ENCODE measurements at regions not wholly inside any gene's neighbourhood (a gene's known extent, or its start where the extent isn't known, plus 50 kb on each side); places are given as distances from the start of the nearest gene placed in this dataset.
"Not testable (repeated sequence)": the region's sequence is repeated elsewhere in the genome, so short reads cannot be mapped to it uniquely, and the experiment has no call there.

GRCh38 chr2:87431051-87431450 lies 316.8 kb upstream of the PLGLB2 start:
- not testable (repeated sequence) for DNase-seq (ENCODE audit: low read depth)

DNA sequence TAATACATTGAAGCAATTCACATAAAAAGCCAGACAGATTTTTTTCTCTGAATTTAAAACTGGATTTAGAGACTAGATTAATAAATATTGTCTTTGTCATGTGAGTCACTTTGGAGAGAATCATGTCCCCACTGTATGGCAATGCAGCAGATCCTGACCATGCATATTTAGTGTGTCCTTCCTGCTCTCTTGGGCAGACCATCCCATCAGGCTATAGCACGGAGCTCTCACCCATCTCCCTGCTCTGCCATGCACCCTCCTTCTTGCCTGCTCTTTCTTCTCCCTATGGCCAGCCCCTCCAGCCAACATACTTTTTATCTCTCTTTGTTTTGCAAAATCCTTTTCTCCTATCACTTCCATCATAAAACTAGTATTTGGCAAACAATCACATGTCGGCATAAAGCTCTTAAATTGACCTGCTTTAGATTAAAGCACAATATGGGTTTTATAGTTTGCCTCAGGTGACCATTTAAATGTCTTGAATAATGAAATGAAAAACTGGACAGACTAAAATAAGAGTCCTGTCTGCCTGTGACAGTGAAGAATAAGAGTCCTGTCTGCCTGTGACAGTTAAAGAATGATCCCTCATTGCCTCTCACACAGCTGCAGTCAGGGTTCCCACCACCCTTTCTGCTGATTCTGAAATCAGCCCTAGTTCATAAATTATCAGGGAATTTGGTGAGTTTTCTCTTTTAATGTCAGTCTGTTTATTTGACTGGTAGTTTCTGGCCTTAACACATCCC lies 315.0 kb upstream of the PLGLB2 start:
- not testable (repeated sequence) for DNase-seq (ENCODE audit: low read depth)

DNA sequence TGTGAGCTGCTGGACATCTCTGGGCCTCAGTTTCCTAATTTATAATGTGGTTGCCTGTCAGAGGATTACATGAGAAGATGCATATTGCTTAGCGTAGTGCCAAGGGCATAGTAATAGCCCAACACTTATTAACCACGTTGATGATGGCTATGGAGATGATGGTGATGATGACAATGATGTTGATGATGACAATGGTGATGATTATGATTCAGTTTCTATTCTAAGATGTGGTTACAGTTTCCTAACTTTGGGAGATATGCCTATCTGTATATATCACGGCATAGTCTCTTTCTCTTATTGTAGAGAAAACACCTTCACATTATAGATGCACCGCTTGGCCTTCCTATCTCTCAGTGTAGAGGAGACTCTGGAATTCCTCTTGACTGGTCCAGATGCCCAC lies 311.9 kb upstream of the PLGLB2 start:
- DNase-seq (ENCODE audit: low read depth), result not testable (repeated sequence)

DNA sequence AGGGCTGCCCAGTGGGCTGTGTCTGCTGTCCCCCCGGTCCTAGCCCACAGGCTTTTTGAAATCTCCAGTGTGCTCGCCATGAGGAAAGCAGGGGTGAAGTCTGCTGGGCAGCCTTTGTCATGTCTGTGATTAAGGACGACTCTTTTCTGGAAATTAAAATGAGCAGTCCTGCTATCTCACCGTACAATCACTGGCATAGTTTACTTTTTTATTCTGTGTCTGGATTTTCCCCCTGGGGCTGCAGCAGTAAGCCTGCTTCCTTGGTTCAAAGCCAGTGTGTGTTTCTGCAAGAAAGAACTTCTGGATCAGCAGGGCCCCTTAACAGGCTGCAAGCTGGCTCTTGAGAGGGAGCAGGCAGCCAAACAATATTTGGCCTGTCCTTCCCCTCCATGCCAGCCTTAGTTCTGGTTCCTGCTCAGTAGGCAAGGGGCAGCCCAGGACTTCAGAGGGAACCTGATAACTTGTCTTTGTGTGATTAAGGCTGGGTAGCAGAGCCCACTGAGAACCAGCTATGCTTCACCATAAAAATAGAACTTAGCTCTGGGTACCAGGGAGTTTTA lies 310.1 kb upstream of the PLGLB2 start:
- not testable (repeated sequence) for DNase-seq (ENCODE audit: low read depth)

GRCh38 chr2:87438780-87439454 lies 309.0 kb upstream of the PLGLB2 start:
- DNase-seq (ENCODE audit: low read depth), result not testable (repeated sequence)

DNA sequence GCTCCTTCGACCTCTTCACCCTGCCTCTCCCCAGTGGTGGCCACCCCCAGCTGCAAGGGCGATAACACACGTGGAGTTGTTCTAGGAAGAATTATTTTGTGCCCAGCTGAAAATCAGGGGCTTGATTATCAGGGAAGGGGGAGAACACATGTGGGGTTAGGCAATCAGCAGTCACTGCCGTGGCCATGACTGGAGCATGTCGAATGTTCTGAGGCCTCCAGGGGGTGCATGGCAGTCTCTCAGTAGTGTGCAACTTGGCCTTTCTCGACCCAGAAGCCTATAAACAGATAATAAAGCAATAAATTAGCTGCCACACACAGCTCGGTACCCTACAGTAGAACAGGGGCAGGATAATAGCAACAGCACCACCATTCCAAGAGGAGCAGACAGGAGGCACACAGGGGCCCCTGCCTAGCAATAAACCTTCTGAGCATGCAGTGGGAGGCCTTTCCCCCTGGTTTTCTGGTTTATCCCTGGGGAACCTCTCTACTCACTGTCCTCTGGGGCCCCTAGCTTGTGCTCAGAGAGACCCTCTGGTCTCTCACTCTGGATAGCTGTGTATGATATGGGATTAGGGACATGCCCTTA lies 308.2 kb upstream of the PLGLB2 start:
- DNase-seq (ENCODE audit: low read depth), result not testable (repeated sequence)

DNA sequence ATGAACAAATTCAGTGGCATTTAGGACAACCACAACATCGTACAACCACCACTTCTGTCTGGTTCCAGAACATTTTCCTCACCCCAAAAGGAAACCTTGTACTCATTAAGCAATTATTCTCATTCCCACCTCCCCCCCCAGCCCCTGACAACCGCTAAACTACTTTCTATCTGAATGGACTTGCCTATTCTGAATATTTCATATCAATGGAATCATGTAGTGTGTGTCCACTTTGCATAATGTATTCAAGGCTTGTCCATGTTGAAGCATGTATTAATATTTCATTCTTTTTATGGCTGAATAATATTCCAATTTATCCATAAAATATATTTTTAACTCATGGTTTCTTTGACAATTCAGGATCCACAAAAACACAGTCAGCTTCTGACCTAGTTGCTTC lies 307.2 kb upstream of the PLGLB2 start:
- not testable (repeated sequence) for DNase-seq (ENCODE audit: low read depth)

- DNase-seq (ENCODE audit: low read depth), result not testable (repeated sequence)
Observed at GRCh38 chr2:87441375-87441774, 306.5 kb upstream of the PLGLB2 start.

- not testable (repeated sequence) for DNase-seq (ENCODE audit: low read depth)
Observed at GRCh38 chr2:87442983-87443577, 304.8 kb upstream of the PLGLB2 start.

DNA sequence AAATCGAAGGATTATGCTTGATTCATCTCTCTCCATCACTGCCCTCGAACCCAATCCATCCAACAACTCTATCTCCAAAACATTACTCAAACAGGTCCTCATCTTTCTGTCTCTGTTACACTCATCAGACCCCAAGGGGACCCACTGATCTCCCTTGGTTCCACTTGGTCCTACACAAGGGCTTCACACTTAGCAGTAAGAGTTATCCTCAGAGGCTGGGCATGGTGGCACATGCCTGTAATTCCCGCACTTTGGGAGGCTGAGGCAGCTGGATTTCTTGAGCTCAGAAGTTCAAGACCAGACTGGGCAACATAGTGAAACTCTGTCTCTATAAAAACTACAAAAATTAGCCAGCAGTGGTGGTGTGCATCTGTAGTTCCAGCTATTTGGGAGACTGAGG lies 302.9 kb upstream of the PLGLB2 start:
- not testable (repeated sequence) for DNase-seq (ENCODE audit: low read depth)

- not testable (repeated sequence) for DNase-seq (ENCODE audit: low read depth)
Observed at GRCh38 chr2:87445613-87446312, 302.1 kb upstream of the PLGLB2 start.

GRCh38 chr2:87446313-87446696 lies 301.6 kb upstream of the PLGLB2 start:
- not testable (repeated sequence) for DNase-seq (ENCODE audit: low read depth)

GRCh38 chr2:87449462-87449980 lies 298.4 kb upstream of the PLGLB2 start:
- DNase-seq (ENCODE audit: low read depth), result not testable (repeated sequence)

GRCh38 chr2:87452193-87452592 lies 295.7 kb upstream of the PLGLB2 start:
- not testable (repeated sequence) for DNase-seq (ENCODE audit: low read depth)

DNA sequence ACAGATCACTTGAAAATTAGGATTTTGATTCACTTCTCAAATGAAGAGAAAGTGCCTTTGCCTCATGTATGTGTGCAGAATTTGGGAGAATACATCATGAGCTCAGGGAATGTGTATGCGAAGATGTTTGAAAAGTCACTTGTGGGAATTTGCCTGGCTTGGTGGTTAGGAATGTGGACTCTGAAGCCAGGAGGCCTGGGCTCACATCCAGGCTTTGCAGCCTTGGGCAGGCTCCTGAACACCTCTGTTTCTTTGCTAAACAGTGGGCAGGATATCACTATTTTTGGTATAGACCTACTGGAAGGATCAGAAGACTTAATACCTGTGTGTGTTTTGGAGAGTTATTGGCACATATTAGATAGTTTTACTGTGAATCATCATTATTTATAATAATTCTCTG lies 295.0 kb upstream of the PLGLB2 start:
- not testable (repeated sequence) for DNase-seq (ENCODE audit: low read depth)

- DNase-seq (ENCODE audit: low read depth), result not testable (repeated sequence)
Observed at GRCh38 chr2:87453965-87454364, 293.9 kb upstream of the PLGLB2 start.

- DNase-seq (ENCODE audit: low read depth), result not testable (repeated sequence)
Observed at GRCh38 chr2:87454421-87454820, 293.5 kb upstream of the PLGLB2 start.

GRCh38 chr2:87455209-87455853 lies 292.6 kb upstream of the PLGLB2 start:
- not testable (repeated sequence) for DNase-seq (ENCODE audit: low read depth)

DNA sequence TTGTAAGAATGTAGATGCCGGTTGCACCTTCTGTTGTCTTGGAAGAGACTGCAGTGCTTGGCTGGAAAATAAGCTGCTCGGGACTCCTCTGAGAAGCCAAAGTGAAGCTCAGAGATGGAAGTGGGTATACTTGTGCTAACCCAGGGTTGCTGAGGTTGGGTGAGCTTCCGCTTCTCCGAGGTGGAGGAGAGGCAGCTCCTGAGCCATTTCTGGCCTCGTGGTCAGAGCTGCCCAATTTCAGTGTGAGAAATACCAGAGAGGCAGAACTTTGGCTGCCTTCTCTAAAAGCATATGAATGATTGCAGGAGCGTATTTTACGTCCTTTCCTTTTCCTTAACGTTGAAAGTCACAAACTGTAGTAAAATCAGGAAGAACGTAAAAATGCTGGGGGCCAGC lies 292.0 kb upstream of the PLGLB2 start:
- DNase-seq (ENCODE audit: low read depth), result not testable (repeated sequence)

DNA sequence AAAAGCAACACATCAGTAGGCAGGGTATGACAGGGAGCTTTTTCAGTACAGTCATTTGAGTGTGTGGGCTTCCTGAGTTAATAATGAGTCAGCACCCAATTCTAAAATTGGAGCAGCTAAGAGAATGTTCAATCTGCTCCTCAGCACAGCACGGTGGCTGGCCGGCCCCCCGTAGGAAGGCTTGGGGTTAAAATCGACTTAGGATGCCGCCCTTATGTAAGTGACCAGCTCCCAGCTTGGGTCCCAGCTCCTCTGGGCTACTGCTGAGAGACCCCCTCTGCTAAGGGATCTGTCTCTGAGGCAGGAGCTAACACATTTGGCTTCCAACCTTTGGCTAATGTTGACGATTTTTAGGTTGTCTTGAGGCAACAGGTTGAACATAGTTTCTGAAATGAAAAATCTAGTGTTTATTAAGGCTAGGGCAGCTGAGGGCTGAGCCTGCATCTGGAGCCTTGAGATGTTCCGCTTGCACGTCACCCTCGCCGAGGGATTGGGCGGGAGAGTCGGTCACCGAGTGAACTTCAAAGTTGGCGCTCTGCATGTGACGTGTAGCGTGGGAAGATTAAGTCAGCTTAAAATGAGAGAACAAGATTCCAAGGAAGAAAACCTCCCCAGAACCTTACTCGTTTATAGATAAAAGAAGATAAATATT lies 291.3 kb upstream of the PLGLB2 start:
- not testable (repeated sequence) for DNase-seq (ENCODE audit: low read depth)
